ENCODE measurements at regions not wholly inside any gene's neighbourhood (a gene's known extent, or its start where the extent isn't known, plus 50 kb on each side); places are given as distances from the start of the nearest gene placed in this dataset.
"Not testable (repeated sequence)": the region's sequence is repeated elsewhere in the genome, so short reads cannot be mapped to it uniquely, and the experiment has no call there.

- DNase-seq (ENCODE audit: low spot score), result no peak
Observed at GRCh38 chr18:22816266-22817176, 116.6 kb upstream of the RBBP8 start.

GRCh38 chr18:22817844-22818243 lies 115.3 kb upstream of the RBBP8 start:
- no peak for DNase-seq (ENCODE audit: low spot score)

- DNase-seq (ENCODE audit: low spot score), result no peak
Observed at GRCh38 chr18:22822024-22822423, 111.1 kb upstream of the RBBP8 start.

DNA sequence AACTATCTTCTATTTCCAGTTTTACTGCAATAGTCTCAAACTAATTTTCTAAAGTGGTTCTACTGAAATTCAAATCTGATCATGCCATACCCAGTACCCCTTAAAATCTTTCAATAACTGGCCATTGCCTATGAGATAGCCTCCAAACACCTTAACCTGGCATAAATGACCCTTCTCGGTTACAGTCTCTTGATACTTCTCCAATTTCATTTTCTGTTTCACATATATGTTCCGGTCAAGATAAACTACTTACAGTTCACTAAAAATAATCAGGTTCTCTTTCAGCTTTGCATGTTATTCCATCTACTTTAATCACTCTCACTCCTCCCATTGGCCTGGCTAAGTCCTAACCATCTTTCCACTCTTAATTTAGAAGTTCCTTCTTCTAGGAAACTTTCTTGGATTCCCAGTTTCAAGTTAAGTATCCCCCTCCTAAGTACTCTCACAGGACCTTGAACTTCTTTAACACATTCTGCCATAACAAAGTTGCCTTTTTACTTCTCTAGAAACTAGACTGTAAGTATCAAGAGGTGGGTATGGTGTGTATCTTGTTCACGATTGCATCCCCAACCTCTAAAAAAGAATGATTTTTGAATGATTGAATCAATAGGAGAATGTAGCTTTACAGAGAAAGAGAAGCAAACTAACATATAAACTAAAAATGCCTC lies 110.2 kb upstream of the RBBP8 start:
- no peak for DNase-seq (ENCODE audit: low spot score)

DNA sequence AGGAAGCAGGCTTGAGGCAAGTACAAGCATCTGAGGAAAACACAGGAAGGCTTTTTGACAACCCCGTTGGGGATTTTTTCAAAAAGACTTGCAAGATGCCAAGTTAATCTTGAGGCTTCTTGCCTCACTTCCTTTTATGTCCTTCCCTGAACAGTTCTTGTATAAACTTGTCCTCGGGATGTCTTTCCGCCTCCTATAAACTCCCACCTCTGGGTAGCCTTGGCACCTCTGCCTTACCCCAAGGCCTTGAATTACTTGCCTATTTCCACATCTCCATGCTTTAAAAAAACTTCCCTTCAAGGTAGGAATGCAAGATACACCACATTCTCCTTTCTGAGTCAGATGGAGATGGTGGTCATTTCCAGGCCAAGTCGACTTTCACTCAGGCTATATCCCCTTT lies 106.4 kb upstream of the RBBP8 start:
- no peak for DNase-seq (ENCODE audit: low spot score)

DNA sequence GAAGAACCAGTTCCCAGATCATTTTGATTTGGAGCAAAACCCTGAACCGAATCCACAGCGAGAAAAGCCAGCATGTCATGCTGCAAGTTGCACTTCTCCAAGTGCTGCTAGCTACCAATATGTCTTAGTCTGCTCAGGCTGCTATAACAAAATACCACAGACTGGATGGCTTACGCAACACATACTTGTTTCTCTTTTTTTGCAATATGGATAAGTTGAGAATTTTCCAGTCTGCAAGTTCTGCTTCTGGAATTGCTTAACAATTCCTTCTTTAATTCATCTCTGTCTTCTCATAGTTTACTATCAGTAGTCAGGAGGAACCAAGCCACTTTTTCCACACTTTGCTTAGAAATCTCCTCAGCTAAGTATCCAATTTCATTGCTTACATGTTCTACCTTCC lies 105.9 kb upstream of the RBBP8 start:
- no peak for DNase-seq (ENCODE audit: low spot score)

DNA sequence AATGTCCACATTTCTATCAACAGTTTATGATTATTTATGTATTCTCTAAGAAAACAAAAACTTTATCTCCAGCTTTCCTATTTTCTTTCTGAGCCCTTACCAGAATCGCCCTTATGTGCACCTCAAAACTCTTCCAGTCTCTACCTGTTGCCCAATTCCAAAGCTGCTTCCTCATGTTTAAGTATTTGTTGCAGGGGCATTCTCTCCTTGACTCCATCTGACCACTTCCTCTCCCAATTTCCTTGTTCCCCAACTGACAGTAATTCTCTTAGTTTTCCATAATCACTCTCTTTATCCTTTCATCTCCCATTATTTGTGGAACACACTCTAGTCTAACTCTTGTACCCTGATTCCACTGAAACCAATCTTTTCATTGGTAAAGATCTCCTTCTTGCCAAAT lies 105.4 kb upstream of the RBBP8 start:
- DNase-seq (ENCODE audit: low spot score), result no peak

GRCh38 chr18:22828171-22828570 lies 105.0 kb upstream of the RBBP8 start:
- DNase-seq (ENCODE audit: low spot score), result no peak

DNA sequence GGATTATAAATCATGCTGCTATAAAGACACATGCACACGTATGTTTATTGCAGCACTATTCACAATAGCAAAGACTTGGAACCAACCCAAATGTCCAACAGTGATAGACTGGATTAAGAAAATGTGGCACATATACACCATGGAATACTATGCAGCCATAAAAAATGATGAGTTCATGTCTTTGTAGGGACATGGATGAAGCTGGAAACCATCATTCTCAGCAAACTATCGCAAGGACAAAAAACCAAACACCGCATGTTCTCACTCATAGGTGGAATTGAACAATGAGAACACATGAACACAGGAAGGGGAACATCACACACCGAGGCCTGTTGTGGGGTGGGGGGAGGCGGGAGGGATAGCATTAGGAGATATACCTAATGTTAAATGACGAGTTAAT lies 104.5 kb upstream of the RBBP8 start:
- DNase-seq (ENCODE audit: low spot score), result not testable (repeated sequence)

DNA sequence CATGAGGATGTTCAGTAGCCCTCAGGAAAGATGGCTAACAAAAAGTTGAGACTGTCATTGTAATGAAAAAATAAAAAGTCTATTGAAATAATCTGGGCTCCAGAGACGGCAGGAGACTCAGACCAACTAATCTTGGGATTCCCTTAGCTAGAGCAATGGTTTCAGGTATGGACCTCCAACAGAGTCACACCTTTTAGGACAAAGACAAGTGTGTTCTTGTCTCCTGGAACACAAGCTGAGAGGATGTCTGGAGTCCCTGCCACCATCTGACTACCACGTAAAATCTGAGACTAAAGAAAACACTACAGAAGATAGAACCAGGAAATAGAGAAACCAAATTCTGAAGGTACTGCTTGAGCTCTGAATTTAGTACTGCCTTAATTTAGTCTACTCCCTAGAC lies 103.3 kb upstream of the RBBP8 start:
- DNase-seq (ENCODE audit: low spot score), result no peak

GRCh38 chr18:22830511-22830910 lies 102.6 kb upstream of the RBBP8 start:
- no peak for DNase-seq (ENCODE audit: low spot score)

DNA sequence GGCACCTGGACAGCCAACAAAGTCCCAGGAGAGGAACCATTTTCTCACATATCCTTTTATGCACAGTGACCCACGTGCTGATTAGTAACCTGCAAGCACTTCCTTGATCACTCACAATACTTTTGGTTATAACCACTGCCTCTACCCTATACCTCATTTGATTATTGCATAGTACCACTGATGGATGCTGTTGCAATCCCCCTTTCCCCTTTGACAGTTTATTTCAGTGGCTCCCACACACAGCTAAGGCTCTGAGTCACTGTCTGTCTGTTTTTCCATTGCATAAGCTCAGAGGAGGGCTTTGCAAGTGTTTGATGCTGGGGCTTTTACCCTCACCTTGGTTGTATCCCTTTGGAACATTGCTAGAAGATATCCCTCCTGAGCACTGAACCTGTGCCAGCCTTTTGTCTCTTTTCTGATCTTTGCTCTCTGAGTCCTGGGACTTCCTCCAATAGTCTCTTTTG lies 101.7 kb upstream of the RBBP8 start:
- no peak for DNase-seq (ENCODE audit: low spot score)

DNA sequence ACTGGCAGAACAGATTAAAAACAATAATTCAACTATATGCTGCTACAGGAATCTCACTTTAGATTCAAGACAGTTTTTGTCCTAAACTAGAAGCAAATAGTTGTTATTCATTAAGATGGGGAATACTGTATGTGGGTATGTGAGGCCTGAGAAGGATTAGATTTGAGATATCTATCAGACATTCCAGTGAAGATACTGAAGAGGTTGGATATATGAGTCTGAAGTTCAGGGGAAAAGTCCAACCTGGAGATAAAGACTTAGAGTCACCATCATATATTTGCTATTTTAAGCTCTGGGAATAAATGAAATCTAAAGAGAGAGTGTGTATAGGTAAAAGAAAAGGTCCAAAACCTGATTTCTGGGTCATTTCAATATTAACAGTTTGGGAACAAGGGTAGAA lies 96.2 kb upstream of the RBBP8 start:
- DNase-seq (ENCODE audit: low spot score), result no peak

- DNase-seq (ENCODE audit: low spot score), result no peak
Observed at GRCh38 chr18:22838221-22838620, 94.9 kb upstream of the RBBP8 start.

GRCh38 chr18:22838639-22839277 lies 94.4 kb upstream of the RBBP8 start:
- DNase-seq (ENCODE audit: low spot score), result no peak

- DNase-seq (ENCODE audit: low spot score), result no peak
Observed at GRCh38 chr18:22839340-22839821, 93.7 kb upstream of the RBBP8 start.

DNA sequence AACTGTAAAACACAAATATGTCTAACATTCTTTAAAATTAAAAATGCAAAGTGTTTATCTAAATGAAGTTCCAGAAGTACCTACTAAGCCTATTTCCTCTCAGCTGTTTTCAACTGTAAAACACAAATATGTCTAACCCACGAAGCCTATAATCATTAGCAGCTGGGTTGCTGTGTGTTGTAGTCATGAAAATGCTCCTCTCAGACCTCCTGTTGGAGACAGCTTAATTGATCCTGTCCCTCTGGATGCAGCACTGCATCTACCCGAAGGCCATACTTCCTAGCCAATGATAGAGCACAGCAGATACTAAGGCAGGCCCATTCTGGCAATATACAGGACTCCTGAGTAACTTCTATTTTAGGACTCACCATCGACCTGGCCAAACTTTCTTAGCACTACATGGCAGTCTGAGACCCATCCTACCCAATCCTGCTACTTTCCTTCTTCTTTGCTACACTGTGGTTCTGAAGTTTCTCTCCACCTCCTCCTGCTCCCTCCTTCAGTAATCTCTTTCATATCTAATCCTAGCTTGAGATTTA lies 92.5 kb upstream of the RBBP8 start:
- no peak for DNase-seq (ENCODE audit: low spot score)

DNA sequence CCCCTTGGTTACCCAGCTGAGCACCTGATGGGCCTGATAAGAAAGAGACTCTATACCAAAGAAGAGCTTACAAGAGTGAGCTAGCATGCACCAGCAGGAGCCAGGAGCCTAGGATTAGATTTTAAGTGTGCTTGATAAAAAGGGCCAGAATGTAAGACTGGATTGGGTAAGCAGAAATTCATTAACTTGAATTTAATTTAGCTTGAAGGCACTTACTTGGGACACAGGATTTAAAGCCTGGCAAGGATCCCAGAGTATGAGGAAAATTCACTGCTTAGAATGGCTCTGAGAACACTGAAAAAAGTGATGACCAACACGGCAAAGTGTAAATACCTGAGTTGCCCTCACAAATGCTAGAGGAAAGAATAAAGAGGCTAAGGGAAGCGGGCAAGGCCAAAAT lies 91.3 kb upstream of the RBBP8 start:
- no peak for DNase-seq (ENCODE audit: low spot score)

DNA sequence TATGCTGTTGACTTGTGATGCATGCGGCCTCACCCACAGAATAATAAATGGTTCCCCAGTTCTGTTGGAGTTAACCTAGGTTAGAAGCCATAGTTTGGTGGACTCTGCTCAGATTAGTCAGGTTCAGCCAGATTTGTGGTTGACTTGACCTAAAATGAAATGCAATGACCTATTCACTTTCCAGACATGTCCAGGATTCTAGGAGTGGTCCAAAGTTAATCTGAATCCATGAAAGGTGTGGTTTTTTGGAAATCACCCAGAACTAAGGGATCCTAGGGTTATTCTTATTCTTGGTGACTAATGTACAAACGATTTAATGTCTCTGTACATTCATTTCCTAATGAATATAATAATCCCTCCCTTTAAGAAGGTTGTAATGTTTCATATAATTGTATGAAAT lies 88.9 kb upstream of the RBBP8 start:
- no peak for DNase-seq (ENCODE audit: low spot score)

DNA sequence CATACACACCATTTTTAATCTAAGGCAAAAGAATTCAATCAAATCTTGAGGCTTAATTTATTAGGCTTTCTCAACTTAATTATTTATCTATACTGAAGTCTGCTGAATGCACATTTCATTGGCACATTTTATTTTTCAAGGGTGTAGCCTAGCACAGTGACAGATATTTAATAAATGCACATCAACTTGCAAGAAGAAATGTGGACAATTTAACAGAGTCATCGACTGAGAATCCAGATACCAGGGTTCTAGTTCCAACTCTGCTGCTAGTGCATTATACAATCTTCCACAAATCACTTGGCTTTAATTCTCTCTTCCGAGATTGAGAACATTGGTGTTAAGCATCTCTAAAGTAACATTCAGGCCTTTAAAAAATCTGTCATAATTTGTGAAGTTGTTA lies 88.5 kb upstream of the RBBP8 start:
- no peak for DNase-seq (ENCODE audit: low spot score)

- peak; percentile 40 for DNase-seq (ENCODE audit: low spot score)
Observed at GRCh38 chr18:22846088-22846683, 86.9 kb upstream of the RBBP8 start.

- no peak for DNase-seq (ENCODE audit: low spot score)
Observed at GRCh38 chr18:22846697-22847096, 86.4 kb upstream of the RBBP8 start.

Measured in NAMALWA (cell line).